ENCODE measurements at regions not wholly inside any gene's neighbourhood (a gene's known extent, or its start where the extent isn't known, plus 50 kb on each side); places are given as distances from the start of the nearest gene placed in this dataset.
A peak's percentile ranks its signal among the peaks of the same experiment; 100 is the strongest.

- DNase-seq: peak in 2 of 3 donors; percentile 42 to 66
Observed at GRCh38 chr5:124234022-124234769, 512.2 kb downstream of the ZNF608 start.

- DNase-seq: no peak
Observed at GRCh38 chr5:124232515-124232914, 513.9 kb downstream of the ZNF608 start.

GRCh38 chr5:124231802-124232201, 514.6 kb downstream of the ZNF608 start:
- no peak for DNase-seq

- DNase-seq: no peak
Observed at GRCh38 chr5:124231230-124231629, 515.2 kb downstream of the ZNF608 start.

- DNase-seq: no peak
Observed at GRCh38 chr5:124230456-124230855, 516.0 kb downstream of the ZNF608 start.

GRCh38 chr5:124229352-124229751, 517.1 kb downstream of the ZNF608 start:
- no peak for DNase-seq

- no peak for DNase-seq
Observed at GRCh38 chr5:124227914-124228313, 518.5 kb downstream of the ZNF608 start.

GRCh38 chr5:124220418-124220817, 526.0 kb downstream of the ZNF608 start:
- DNase-seq: no peak

GRCh38 chr5:124212934-124213333, 533.5 kb downstream of the ZNF608 start:
- DNase-seq: no peak

- peak in 2 of 3 donors; percentile 13 to 39 for DNase-seq
Observed at GRCh38 chr5:124210111-124210910, 536.1 kb downstream of the ZNF608 start.

GRCh38 chr5:124207118-124207517, 539.3 kb downstream of the ZNF608 start:
- DNase-seq: no peak

GRCh38 chr5:124206540-124206939, 539.9 kb downstream of the ZNF608 start:
- DNase-seq: no peak

- DNase-seq: no peak
Observed at GRCh38 chr5:124203303-124203702, 543.1 kb downstream of the ZNF608 start.

GRCh38 chr5:124200381-124200780, 546.1 kb downstream of the ZNF608 start:
- DNase-seq: no peak

GRCh38 chr5:124199893-124200292, 546.5 kb downstream of the ZNF608 start:
- DNase-seq: no peak

GRCh38 chr5:124195411-124195810, 551.0 kb downstream of the ZNF608 start:
- no peak for DNase-seq

- DNase-seq: no peak
Observed at GRCh38 chr5:124194282-124194681, 552.2 kb downstream of the ZNF608 start.

GRCh38 chr5:124193371-124193789, 553.1 kb downstream of the ZNF608 start:
- peak in 2 of 3 donors; percentile 35 to 37 for DNase-seq

GRCh38 chr5:124192716-124193115, 553.7 kb downstream of the ZNF608 start:
- no peak for DNase-seq

- DNase-seq: no peak
Observed at GRCh38 chr5:124185716-124186115, 560.7 kb downstream of the ZNF608 start.

- DNase-seq: no peak
Observed at GRCh38 chr5:124182133-124182532, 564.3 kb downstream of the ZNF608 start.

GRCh38 chr5:124180875-124181461, 565.5 kb downstream of the ZNF608 start:
- peak in 1 of 3 donors; percentile 22 for DNase-seq
